ENCODE measurements at regions not wholly inside any gene's neighbourhood (a gene's known extent, or its start where the extent isn't known, plus 50 kb on each side); places are given as distances from the start of the nearest gene placed in this dataset.

- no peaks in the 10 kb centered on the region for H3K27me3 ChIP-seq (ENCODE audit: control insufficient read depth in 1 of 2, insufficient read depth in 1 of 2, low read length in 2 of 2)
- no peaks in the 10 kb centered on the region for H3K36me3 ChIP-seq (ENCODE audit: control insufficient read depth in 1 of 2, insufficient read depth in 2 of 2, low read depth in 1 of 2, low read length in 2 of 2)
- 97% methylated on average over 3 of the region's 3 CpGs for WGBS
- no peak overlapping the region for H2AFZ ChIP-seq (ENCODE audit: low read depth, low read length)
- no peak overlapping the region for H2BK5ac ChIP-seq (ENCODE audit: low read depth, low read length, poor library complexity, severe bottlenecking)
- H3K4ac ChIP-seq (ENCODE audit: low read depth in 1 of 2, low read length in 2 of 2), result no peak overlapping the region
- no peak overlapping the region for H2BK120ac ChIP-seq (ENCODE audit: low read depth, low read length)
- no peak overlapping the region for H2BK12ac ChIP-seq (ENCODE audit: low read length in 2 of 2)
- no peak overlapping the region for H3K14ac ChIP-seq (ENCODE audit: low read length in 2 of 2)
- no peaks in the 10 kb centered on the region for H3K4me1 ChIP-seq (ENCODE audit: control insufficient read depth, insufficient read depth, low read depth, low read length)
- no peak overlapping the region for H4K8ac ChIP-seq (ENCODE audit: low read length)
- no peak overlapping the region for H3K4me3 ChIP-seq (ENCODE audit: insufficient read depth in 1 of 2, low read depth in 1 of 2, low read length in 2 of 2)
- no peak overlapping the region for H3K4me2 ChIP-seq (ENCODE audit: low read length, poor library complexity, severe bottlenecking)
- H2BK15ac ChIP-seq (ENCODE audit: low read depth, poor library complexity, severe bottlenecking), result no peak overlapping the region
- no peak overlapping the region for H2AK5ac ChIP-seq (ENCODE audit: low read length, severe bottlenecking)
- no peaks in the 10 kb centered on the region for H3K9me3 ChIP-seq (ENCODE audit: control insufficient read depth, low read length)
- no peak overlapping the region for H3K18ac ChIP-seq (ENCODE audit: low read depth in 1 of 2, low read length in 2 of 2)
- H3K27ac ChIP-seq (ENCODE audit: low read length, poor library complexity, severe bottlenecking), result no peak overlapping the region
- no peak overlapping the region for H3K23ac ChIP-seq (ENCODE audit: low read length in 2 of 2)
- no peak for DNase-seq
- H4K91ac ChIP-seq (ENCODE audit: low read length), result no peak overlapping the region
- H3K9ac ChIP-seq (ENCODE audit: low read length), result no peak overlapping the region
- H3K79me1 ChIP-seq (replicated peaks; ENCODE audit: low read length, poor library complexity, severe bottlenecking), result no peaks in the 10 kb centered on the region
Observed at GRCh38 chr2:190766174-190766572, 114.4 kb upstream of the GLS start.

GRCh38 chr2:190766595-190766994 is 114.0 kb upstream of the GLS start:
- Histone ChIP-seq H3K36me3 (ENCODE audit: control insufficient read depth in 1 of 2, insufficient read depth in 2 of 2, low read depth in 1 of 2, low read length in 2 of 2) (no peaks in the 10 kb centered on the region), H2AK5ac (ENCODE audit: low read length, severe bottlenecking) (no peak overlapping the region), H3K79me1 (replicated peaks; ENCODE audit: low read length, poor library complexity, severe bottlenecking) (no peaks in the 10 kb centered on the region), H3K9me3 (ENCODE audit: control insufficient read depth, low read length) (no peaks in the 10 kb centered on the region), H3K4me1 (ENCODE audit: control insufficient read depth, insufficient read depth, low read depth, low read length) (no peaks in the 10 kb centered on the region), H3K4me3 (ENCODE audit: insufficient read depth in 1 of 2, low read depth in 1 of 2, low read length in 2 of 2) (no peak overlapping the region), H3K4me2 (ENCODE audit: low read length, poor library complexity, severe bottlenecking) (no peak overlapping the region), H2BK120ac (ENCODE audit: low read depth, low read length) (no peak overlapping the region), H3K18ac (ENCODE audit: low read depth in 1 of 2, low read length in 2 of 2) (no peak overlapping the region), H3K9ac (ENCODE audit: low read length) (no peak overlapping the region), H3K4ac (ENCODE audit: low read depth in 1 of 2, low read length in 2 of 2) (no peak overlapping the region), H2BK12ac (ENCODE audit: low read length in 2 of 2) (no peak overlapping the region), H3K27me3 (ENCODE audit: control insufficient read depth in 1 of 2, insufficient read depth in 1 of 2, low read length in 2 of 2) (no peaks in the 10 kb centered on the region), H4K91ac (ENCODE audit: low read length) (no peak overlapping the region), H2BK15ac (ENCODE audit: low read depth, poor library complexity, severe bottlenecking) (no peak overlapping the region), H3K23ac (ENCODE audit: low read length in 2 of 2) (no peak overlapping the region), H3K14ac (ENCODE audit: low read length in 2 of 2) (no peak overlapping the region), H4K8ac (ENCODE audit: low read length) (no peak overlapping the region), H3K27ac (ENCODE audit: low read length, poor library complexity, severe bottlenecking) (no peak overlapping the region), H2AFZ (ENCODE audit: low read depth, low read length) (peak overlapping the region; percentile 42), H2BK5ac (ENCODE audit: low read depth, low read length, poor library complexity, severe bottlenecking) (no peak overlapping the region)
- DNase-seq, result no peak
- 92% methylated on average over 1 of the region's 2 CpGs for WGBS

GRCh38 chr2:190767821-190768220 is 112.8 kb upstream of the GLS start:
- no peak overlapping the region for H2AFZ ChIP-seq (ENCODE audit: low read depth, low read length)
- H3K4me1 ChIP-seq (ENCODE audit: control insufficient read depth, insufficient read depth, low read depth, low read length), result no peaks in the 10 kb centered on the region
- H2BK12ac ChIP-seq (ENCODE audit: low read length in 2 of 2), result no peak overlapping the region
- no peak overlapping the region for H2BK15ac ChIP-seq (ENCODE audit: low read depth, poor library complexity, severe bottlenecking)
- H4K91ac ChIP-seq (ENCODE audit: low read length), result no peak overlapping the region
- no peak overlapping the region for H2BK120ac ChIP-seq (ENCODE audit: low read depth, low read length)
- H3K36me3 ChIP-seq (ENCODE audit: control insufficient read depth in 1 of 2, insufficient read depth in 2 of 2, low read depth in 1 of 2, low read length in 2 of 2), result no peaks in the 10 kb centered on the region
- H3K4me2 ChIP-seq (ENCODE audit: low read length, poor library complexity, severe bottlenecking), result no peak overlapping the region
- H3K79me1 ChIP-seq (replicated peaks; ENCODE audit: low read length, poor library complexity, severe bottlenecking), result no peaks in the 10 kb centered on the region
- no peak for DNase-seq
- H3K27me3 ChIP-seq (ENCODE audit: control insufficient read depth in 1 of 2, insufficient read depth in 1 of 2, low read length in 2 of 2), result no peaks in the 10 kb centered on the region
- no peak overlapping the region for H3K27ac ChIP-seq (ENCODE audit: low read length, poor library complexity, severe bottlenecking)
- no peaks in the 10 kb centered on the region for H3K9me3 ChIP-seq (ENCODE audit: control insufficient read depth, low read length)
- no peak overlapping the region for H3K4ac ChIP-seq (ENCODE audit: low read depth in 1 of 2, low read length in 2 of 2)
- no peak overlapping the region for H3K14ac ChIP-seq (ENCODE audit: low read length in 2 of 2)
- no peak overlapping the region for H3K9ac ChIP-seq (ENCODE audit: low read length)
- H2AK5ac ChIP-seq (ENCODE audit: low read length, severe bottlenecking), result no peak overlapping the region
- H3K18ac ChIP-seq (ENCODE audit: low read depth in 1 of 2, low read length in 2 of 2), result no peak overlapping the region
- H4K8ac ChIP-seq (ENCODE audit: low read length), result no peak overlapping the region
- H2BK5ac ChIP-seq (ENCODE audit: low read depth, low read length, poor library complexity, severe bottlenecking), result no peak overlapping the region
- H3K4me3 ChIP-seq (ENCODE audit: insufficient read depth in 1 of 2, low read depth in 1 of 2, low read length in 2 of 2), result no peak overlapping the region
- WGBS, result 100% methylated on average over 2 of the region's 3 CpGs
- no peak overlapping the region for H3K23ac ChIP-seq (ENCODE audit: low read length in 2 of 2)

DNA sequence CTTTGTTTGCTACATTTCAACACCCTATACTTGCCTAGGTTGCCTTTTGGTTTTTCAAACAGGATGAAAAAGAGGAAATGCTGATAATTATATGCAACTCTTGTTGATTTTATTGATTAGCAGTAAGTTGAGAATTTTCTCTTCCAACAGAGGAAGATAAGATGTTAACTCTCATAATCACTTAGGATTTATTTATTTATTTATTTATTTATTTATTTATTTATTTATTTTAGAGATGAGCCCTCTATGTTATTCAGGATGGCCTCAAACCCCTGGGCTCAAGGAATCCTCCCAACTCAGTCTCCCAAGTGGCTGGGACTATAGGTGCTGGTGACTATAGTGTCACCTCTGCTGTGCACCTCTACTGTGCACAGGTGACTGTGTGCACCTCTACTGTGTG is 111.4 kb upstream of the GLS start:
- Histone ChIP-seq H3K4me2 (ENCODE audit: low read length, poor library complexity, severe bottlenecking) (no peak overlapping the region), H2BK12ac (ENCODE audit: low read length in 2 of 2) (no peak overlapping the region), H3K4me1 (ENCODE audit: control insufficient read depth, insufficient read depth, low read depth, low read length) (no peaks in the 10 kb centered on the region), H2AK5ac (ENCODE audit: low read length, severe bottlenecking) (no peak overlapping the region), H3K4ac (ENCODE audit: low read depth in 1 of 2, low read length in 2 of 2) (no peak overlapping the region), H3K18ac (ENCODE audit: low read depth in 1 of 2, low read length in 2 of 2) (no peak overlapping the region), H2BK5ac (ENCODE audit: low read depth, low read length, poor library complexity, severe bottlenecking) (no peak overlapping the region), H3K36me3 (ENCODE audit: control insufficient read depth in 1 of 2, insufficient read depth in 2 of 2, low read depth in 1 of 2, low read length in 2 of 2) (no peaks in the 10 kb centered on the region), H4K8ac (ENCODE audit: low read length) (no peak overlapping the region), H2BK15ac (ENCODE audit: low read depth, poor library complexity, severe bottlenecking) (no peak overlapping the region), H3K14ac (ENCODE audit: low read length in 2 of 2) (no peak overlapping the region), H3K4me3 (ENCODE audit: insufficient read depth in 1 of 2, low read depth in 1 of 2, low read length in 2 of 2) (no peak overlapping the region), H3K23ac (ENCODE audit: low read length in 2 of 2) (no peak overlapping the region), H3K9me3 (ENCODE audit: control insufficient read depth, low read length) (no peaks in the 10 kb centered on the region), H4K91ac (ENCODE audit: low read length) (no peak overlapping the region), H3K27ac (ENCODE audit: low read length, poor library complexity, severe bottlenecking) (no peak overlapping the region), H2AFZ (ENCODE audit: low read depth, low read length) (no peak overlapping the region), H3K9ac (ENCODE audit: low read length) (no peak overlapping the region), H2BK120ac (ENCODE audit: low read depth, low read length) (no peak overlapping the region), H3K79me1 (replicated peaks; ENCODE audit: low read length, poor library complexity, severe bottlenecking) (no peaks in the 10 kb centered on the region), H3K27me3 (ENCODE audit: control insufficient read depth in 1 of 2, insufficient read depth in 1 of 2, low read length in 2 of 2) (no peaks in the 10 kb centered on the region)
- no peak for DNase-seq

Measured in mesenchymal stem cell (in vitro differentiated cells and primary cell).